Skin of body (tissue), 1 donor: ENCODE measurements at regions not wholly inside any gene's neighbourhood (a gene's known extent, or its start where the extent isn't known, plus 50 kb on each side); places are given as distances from the start of the nearest gene placed in this dataset.
"Not testable (repeated sequence)": the region's sequence is repeated elsewhere in the genome, so short reads cannot be mapped to it uniquely, and the experiment has no call there.

Source experiments
- DNase-seq: peaks from one replicate; lab custom pipeline; 2025; lab: John Stamatoyannopoulos, UW

- DNase-seq = no peak
These were observed 1257.9 kb downstream of the PCDH17 start for GRCh38 chr13:58889474-58889873.

GRCh38 chr13:58893396-58893795 lies 1261.9 kb downstream of the PCDH17 start:
- no peak for DNase-seq

GRCh38 chr13:58906329-58907007 lies 1257.3 kb downstream of the DIAPH3 start:
- DNase-seq = no peak

GRCh38 chr13:58907347-58907746 lies 1256.4 kb downstream of the DIAPH3 start:
- DNase-seq = no peak

- DNase-seq = no peak
These were observed 1255.6 kb downstream of the DIAPH3 start for GRCh38 chr13:58908019-58908679.

GRCh38 chr13:58919551-58919950 lies 1244.2 kb downstream of the DIAPH3 start:
- DNase-seq = no peak

GRCh38 chr13:58921129-58921528 lies 1242.6 kb downstream of the DIAPH3 start:
- no peak for DNase-seq

- DNase-seq = no peak
These were observed 1236.9 kb downstream of the DIAPH3 start for GRCh38 chr13:58926858-58927257.

GRCh38 chr13:58933475-58933874 lies 1230.3 kb downstream of the DIAPH3 start:
- DNase-seq = no peak

- DNase-seq = no peak
These were observed 1228.0 kb downstream of the DIAPH3 start for GRCh38 chr13:58935689-58936088.

GRCh38 chr13:58946274-58946673 lies 1217.5 kb downstream of the DIAPH3 start:
- DNase-seq = no peak

- DNase-seq = no peak
These were observed 1214.1 kb downstream of the DIAPH3 start for GRCh38 chr13:58949646-58950045.

- no peak for DNase-seq
These were observed 1212.8 kb downstream of the DIAPH3 start for GRCh38 chr13:58950911-58951310.

- no peak for DNase-seq
These were observed 1210.1 kb downstream of the DIAPH3 start for GRCh38 chr13:58953638-58954037.

GRCh38 chr13:58955546-58956385 lies 1208.0 kb downstream of the DIAPH3 start:
- DNase-seq = no peak

GRCh38 chr13:58958097-58958496 lies 1205.6 kb downstream of the DIAPH3 start:
- DNase-seq = not testable (repeated sequence)

GRCh38 chr13:58960888-58961287 lies 1202.8 kb downstream of the DIAPH3 start:
- no peak for DNase-seq

- no peak for DNase-seq
These were observed 1200.4 kb downstream of the DIAPH3 start for GRCh38 chr13:58963321-58963720.

- DNase-seq = no peak
These were observed 1199.7 kb downstream of the DIAPH3 start for GRCh38 chr13:58964048-58964447.

- DNase-seq = no peak
These were observed 1186.6 kb downstream of the DIAPH3 start for GRCh38 chr13:58977085-58977484.

- DNase-seq = no peak
These were observed 1185.4 kb downstream of the DIAPH3 start for GRCh38 chr13:58978331-58978730.

GRCh38 chr13:58979851-58980250 lies 1183.9 kb downstream of the DIAPH3 start:
- no peak for DNase-seq
